EL (cell line): ENCODE measurements at regions not wholly inside any gene's neighbourhood (a gene's known extent, or its start where the extent isn't known, plus 50 kb on each side); places are given as distances from the start of the nearest gene placed in this dataset.
"Not testable (repeated sequence)": the region's sequence is repeated elsewhere in the genome, so short reads cannot be mapped to it uniquely, and the experiment has no call there.

ENCODE experiments used
- DNase-seq: peaks from one replicate; pipeline ENCODE4 v3.0.0-alpha.2; 2016

- no peak for DNase-seq
Observed at GRCh38 chr15:57883701-57884100, 177.2 kb downstream of the POLR2M start.

DNA sequence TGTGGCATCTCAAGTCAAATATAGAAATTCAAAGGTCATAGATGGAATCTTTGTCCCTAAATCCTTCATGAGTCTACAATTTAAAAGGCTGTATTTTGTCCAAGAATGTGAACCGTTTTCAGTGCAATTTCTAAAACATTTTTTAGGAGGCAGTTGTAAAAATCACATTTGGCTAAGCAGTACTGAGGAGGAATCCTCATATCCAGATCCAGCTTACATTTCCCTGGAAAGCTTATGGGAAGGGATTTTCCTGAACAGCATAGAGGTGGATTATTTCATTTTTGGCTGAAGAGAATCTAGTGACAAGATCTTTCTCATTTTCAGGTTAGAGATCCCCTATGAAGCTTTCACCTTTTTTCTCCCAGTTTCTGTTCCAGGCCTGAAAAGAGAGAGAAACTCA is 178.4 kb downstream of the POLR2M start:
- DNase-seq = no peak

DNA sequence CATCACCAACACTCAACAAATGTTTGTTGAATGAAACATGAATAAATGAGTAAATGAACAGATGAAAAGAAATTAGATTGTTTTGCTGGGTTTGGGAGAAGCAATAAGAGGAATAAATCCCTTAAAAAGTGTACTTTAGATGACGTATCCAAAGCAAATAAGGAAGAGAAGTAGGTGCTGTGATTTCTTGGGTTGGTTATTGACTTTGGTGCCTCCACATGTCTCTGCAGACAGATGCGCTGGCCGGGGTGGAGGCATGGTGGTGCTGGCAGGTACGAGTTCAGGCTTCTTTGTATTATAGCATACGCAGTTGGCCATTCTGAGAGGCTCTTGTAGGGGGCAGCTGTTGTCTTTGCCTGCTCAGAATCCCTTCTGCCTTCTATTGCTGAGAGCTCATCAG is 178.9 kb downstream of the POLR2M start:
- no peak for DNase-seq

DNA sequence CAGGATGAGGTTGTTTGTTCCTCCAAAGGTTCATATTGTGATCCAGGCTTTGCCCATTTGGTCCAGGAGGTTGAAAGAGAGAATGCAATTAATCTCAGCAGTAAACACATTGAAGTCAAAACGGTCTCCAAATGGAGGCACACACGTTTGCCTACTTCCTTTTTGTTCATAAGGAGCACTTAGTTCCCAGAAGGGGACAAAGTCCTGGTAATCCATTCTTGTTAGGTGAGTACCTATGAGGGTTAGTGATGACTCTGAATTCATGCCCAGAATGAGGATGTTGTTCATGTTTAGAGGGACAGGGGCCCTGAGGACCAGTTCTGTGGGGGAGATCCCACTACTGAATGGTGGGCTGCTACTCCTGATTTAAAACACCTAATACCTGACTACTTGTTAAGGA is 177.7 kb downstream of the ALDH1A2 start:
- no peak for DNase-seq

GRCh38 chr15:57890351-57890750 is 175.2 kb downstream of the ALDH1A2 start:
- peak; percentile 82 for DNase-seq

DNA sequence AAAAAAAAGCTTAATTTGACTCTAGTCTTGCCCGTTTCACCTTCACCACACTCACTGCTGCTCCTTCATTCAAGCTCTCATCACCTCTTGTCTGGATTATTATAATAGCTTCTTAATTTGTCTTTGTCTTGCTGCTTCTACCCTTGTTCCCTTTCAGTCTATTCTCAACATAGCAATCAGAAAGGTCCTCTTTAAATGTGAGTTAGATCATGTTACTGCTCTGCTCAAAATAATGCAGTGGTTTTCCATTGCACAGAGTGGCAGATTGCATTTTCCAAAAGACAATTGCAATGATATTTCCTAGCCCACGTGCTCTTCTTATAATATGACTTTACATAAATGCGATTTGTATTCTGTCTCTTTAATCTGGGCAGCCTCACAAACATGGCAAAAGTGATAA is 174.6 kb downstream of the ALDH1A2 start:
- DNase-seq = no peak

- peak; percentile 35 for DNase-seq
Observed at GRCh38 chr15:57892181-57892580, 173.3 kb downstream of the ALDH1A2 start.

- DNase-seq = no peak
Observed at GRCh38 chr15:57893040-57893439, 172.5 kb downstream of the ALDH1A2 start.

GRCh38 chr15:57895291-57895690 is 170.2 kb downstream of the ALDH1A2 start:
- no peak for DNase-seq

DNA sequence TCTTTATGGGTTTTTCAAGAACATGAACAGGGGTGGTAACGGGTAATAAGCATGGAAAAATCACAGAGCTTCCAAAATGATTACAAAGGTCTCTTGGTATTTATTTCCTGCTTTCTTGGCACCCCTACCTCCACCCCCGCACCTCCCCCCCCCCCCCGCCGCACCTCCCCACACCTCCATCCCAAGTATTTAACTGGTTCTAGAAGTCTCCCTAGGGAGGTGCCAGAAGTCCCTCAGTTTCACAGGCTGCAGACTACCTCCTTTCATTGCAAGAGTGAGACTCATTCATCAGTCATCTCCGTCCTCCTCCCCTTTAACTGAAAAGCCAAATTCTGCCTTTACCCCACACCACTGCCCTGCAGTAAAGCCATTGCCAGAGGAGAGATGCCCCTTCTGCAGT is 169.4 kb downstream of the ALDH1A2 start:
- DNase-seq = no peak

- DNase-seq = not testable (repeated sequence)
Observed at GRCh38 chr15:57896899-57897298, 168.6 kb downstream of the ALDH1A2 start.

GRCh38 chr15:57897870-57898269 is 167.6 kb downstream of the ALDH1A2 start:
- DNase-seq = no peak

GRCh38 chr15:57902155-57902554 is 163.4 kb downstream of the ALDH1A2 start:
- no peak for DNase-seq
